Prostate gland (tissue), 2 donors: ENCODE measurements at regions not wholly inside any gene's neighbourhood (a gene's known extent, or its start where the extent isn't known, plus 50 kb on each side); places are given as distances from the start of the nearest gene placed in this dataset.

Experiments used
- DNase-seq: peaks from one replicate; pipeline ENCODE4 v3.0.0-alpha.2; 2019; ENCODE audit warnings: low spot score
- H3K27ac ChIP-seq, 2 donors: fragments of 200-600 bp; sonication (generic); 2 replicates each; pipeline ENCODE4 v1.5.1; 2017 to 2019
- H3K27me3 ChIP-seq: fragments of 200-600 bp; sonication (generic); replicated peaks from 2 replicates; pipeline ENCODE4 v1.5.1; 2019; ENCODE audit not compliant: insufficient read depth
- H3K36me3 ChIP-seq, 2 donors: fragments of 200-600 bp; sonication (generic); 1 replicate in 1 of 2; 2 replicates in 1 of 2; pipeline versions ENCODE4 v1.5.1 to v1.8.1; 2017 to 2019
- H3K4me1 ChIP-seq: fragments of 200-600 bp; sonication (generic); replicated peaks from 2 replicates; pipeline ENCODE4 v1.5.1; 2019
- H3K4me3 ChIP-seq, 2 donors: fragments of 200-600 bp; sonication (generic); 2 replicates each; pipeline ENCODE4 v1.5.1; 2017 to 2019
- H3K9me3 ChIP-seq: fragments of 200-600 bp; sonication (generic); 2 replicates; pipeline ENCODE4 v1.5.1; 2017
- CTCF ChIP-seq, 4 experiments: fragments of 200-600 bp in 2 of 4; fragments of 450-650 bp in 2 of 4; sonication (generic) in 2 of 4; IDR thresholded peaks; 1 replicate in 3 of 4; 2 replicates in 1 of 4; pipeline ENCODE4 v1.5.1; 2016 to 2019; ENCODE audit warnings: antibody characterized with exemption in 4 of 4, mild to moderate bottlenecking in 2 of 4, moderate library complexity in 2 of 4
- POLR2A ChIP-seq: fragments of 450-650 bp; IDR thresholded peaks from one replicate; pipeline ENCODE4 v1.6.1; 2016; ENCODE audit warnings: antibody characterized with exemption, mild to moderate bottlenecking
- POLR2AphosphoS5 ChIP-seq: sonication (generic); formaldehyde crosslinking; IDR thresholded peaks from one replicate; pipeline ENCODE4 v1.6.1; 2017; ENCODE audit warnings: antibody characterized with exemption
- WGBS: methylation state at CpG from one replicate; pipeline ENCODE4 v1.1.5; 2018; 5-methylcytosine and 5-hydroxymethylcytosine counted together
- intact Hi-C: fragments of 100-400 bp; cut with DNase I; formaldehyde crosslinking; loops from one replicate; pipeline ENCODE4 v1.14.2; 2022

- Histone ChIP-seq H3K27me3 (no peaks in the 10 kb centered on the region), H3K27ac (no peak overlapping the region), H3K36me3 (no peaks in the 10 kb centered on the region), H3K9me3 (no peaks in the 10 kb centered on the region), H3K4me1 (no peaks in the 10 kb centered on the region), H3K4me3 (no peak overlapping the region)
- TF ChIP-seq POLR2A (no peak), POLR2AphosphoS5 (no peak), CTCF (IDR thresholded peaks at IDR 0.05) (no peak)
- intact Hi-C loops, result no loop called here
- no peak for DNase-seq
Measured at GRCh38 chr1:115166531-115167091, 77.3 kb upstream of the TSPAN2 start.

- no peaks in the 10 kb centered on the region for H3K27me3 ChIP-seq
- TF ChIP-seq POLR2A (no peak), CTCF (IDR thresholded peaks at IDR 0.05) (no peak), POLR2AphosphoS5 (no peak)
- H3K36me3 ChIP-seq, result no peaks in the 10 kb centered on the region
- DNase-seq, result no peak
- H3K4me1 ChIP-seq, result no peaks in the 10 kb centered on the region
- H3K4me3 ChIP-seq, result no peak overlapping the region
- intact Hi-C loops, result no loop called here
- H3K27ac ChIP-seq, result no peak overlapping the region
- no peaks in the 10 kb centered on the region for H3K9me3 ChIP-seq
Measured at GRCh38 chr1:115165776-115166175, 76.5 kb upstream of the TSPAN2 start.

- Histone ChIP-seq H3K27ac (no peak overlapping the region), H3K4me1 (no peaks in the 10 kb centered on the region), H3K4me3 (no peak overlapping the region), H3K9me3 (no peaks in the 10 kb centered on the region), H3K36me3 (no peaks in the 10 kb centered on the region), H3K27me3 (no peaks in the 10 kb centered on the region)
- no peak for DNase-seq
- intact Hi-C loops, result no loop called here
- 93% methylated on average over 6 of the region's 6 CpGs for WGBS
- TF ChIP-seq POLR2A (no peak), POLR2AphosphoS5 (no peak), CTCF (IDR thresholded peaks at IDR 0.05) (no peak)
Measured at GRCh38 chr1:115164940-115165705, 75.8 kb upstream of the TSPAN2 start.

- 88% methylated on average over 1 of the region's 1 CpG for WGBS
- H3K4me1 ChIP-seq, result no peaks in the 10 kb centered on the region
- DNase-seq, result no peak
- H3K4me3 ChIP-seq, result no peak overlapping the region
- no peaks in the 10 kb centered on the region for H3K9me3 ChIP-seq
- no peak overlapping the region for H3K27ac ChIP-seq
- intact Hi-C loops, result no loop called here
- H3K36me3 ChIP-seq, result no peaks in the 10 kb centered on the region
- no peak for TF ChIP-seq POLR2A
- TF ChIP-seq CTCF (IDR thresholded peaks at IDR 0.05), result no peak
- TF ChIP-seq POLR2AphosphoS5, result no peak
- H3K27me3 ChIP-seq, result no peaks in the 10 kb centered on the region
Measured at GRCh38 chr1:115164484-115164883, 75.2 kb upstream of the TSPAN2 start.

- Histone ChIP-seq H3K27ac (no peak overlapping the region), H3K27me3 (no peaks in the 10 kb centered on the region), H3K4me1 (no peaks in the 10 kb centered on the region), H3K36me3 (no peaks in the 10 kb centered on the region), H3K4me3 (no peak overlapping the region), H3K9me3 (no peaks in the 10 kb centered on the region)
- no peak for DNase-seq
- TF ChIP-seq POLR2AphosphoS5, result no peak
- TF ChIP-seq CTCF (IDR thresholded peaks at IDR 0.05), result no peak
- no peak for TF ChIP-seq POLR2A
- intact Hi-C loops, result no loop called here
Measured at GRCh38 chr1:115160728-115161127, 71.4 kb upstream of the TSPAN2 start.
